ENCODE measurements at regions not wholly inside any gene's neighbourhood (a gene's known extent, or its start where the extent isn't known, plus 50 kb on each side); places are given as distances from the start of the nearest gene placed in this dataset.

GRCh38 chr7:85714043-85714578, 527.3 kb upstream of the SEMA3D start:
- TF ChIP-seq, protein P1, sequence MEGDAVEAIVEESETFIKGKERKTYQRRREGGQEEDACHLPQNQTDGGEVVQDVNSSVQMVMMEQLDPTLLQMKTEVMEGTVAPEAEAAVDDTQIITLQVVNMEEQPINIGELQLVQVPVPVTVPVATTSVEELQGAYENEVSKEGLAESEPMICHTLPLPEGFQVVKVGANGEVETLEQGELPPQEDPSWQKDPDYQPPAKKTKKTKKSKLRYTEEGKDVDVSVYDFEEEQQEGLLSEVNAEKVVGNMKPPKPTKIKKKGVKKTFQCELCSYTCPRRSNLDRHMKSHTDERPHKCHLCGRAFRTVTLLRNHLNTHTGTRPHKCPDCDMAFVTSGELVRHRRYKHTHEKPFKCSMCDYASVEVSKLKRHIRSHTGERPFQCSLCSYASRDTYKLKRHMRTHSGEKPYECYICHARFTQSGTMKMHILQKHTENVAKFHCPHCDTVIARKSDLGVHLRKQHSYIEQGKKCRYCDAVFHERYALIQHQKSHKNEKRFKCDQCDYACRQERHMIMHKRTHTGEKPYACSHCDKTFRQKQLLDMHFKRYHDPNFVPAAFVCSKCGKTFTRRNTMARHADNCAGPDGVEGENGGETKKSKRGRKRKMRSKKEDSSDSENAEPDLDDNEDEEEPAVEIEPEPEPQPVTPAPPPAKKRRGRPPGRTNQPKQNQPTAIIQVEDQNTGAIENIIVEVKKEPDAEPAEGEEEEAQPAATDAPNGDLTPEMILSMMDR (IDR thresholded peaks at IDR 0.05) = no peak
- TF ChIP-seq POLR2A (IDR thresholded peaks at IDR 0.05) = no peak
- TF ChIP-seq EP300 (IDR thresholded peaks at IDR 0.05) = no peak
- no peak for TF ChIP-seq POLR2AphosphoS5 (IDR thresholded peaks at IDR 0.05)
- WGBS = 93% methylated on average over 2 of the region's 2 CpGs
- H3K27ac ChIP-seq = no peak overlapping the region
- H3K4me3 ChIP-seq = no peak overlapping the region
- no peaks in the 10 kb centered on the region for H3K27me3 ChIP-seq
- H3K9me3 ChIP-seq = no peaks in the 10 kb centered on the region
- DNase-seq (ENCODE audit: low spot score in 2 of 2) = no peak
- H3K4me1 ChIP-seq = no peaks in the 10 kb centered on the region
- H3K36me3 ChIP-seq = no peaks in the 10 kb centered on the region

DNA sequence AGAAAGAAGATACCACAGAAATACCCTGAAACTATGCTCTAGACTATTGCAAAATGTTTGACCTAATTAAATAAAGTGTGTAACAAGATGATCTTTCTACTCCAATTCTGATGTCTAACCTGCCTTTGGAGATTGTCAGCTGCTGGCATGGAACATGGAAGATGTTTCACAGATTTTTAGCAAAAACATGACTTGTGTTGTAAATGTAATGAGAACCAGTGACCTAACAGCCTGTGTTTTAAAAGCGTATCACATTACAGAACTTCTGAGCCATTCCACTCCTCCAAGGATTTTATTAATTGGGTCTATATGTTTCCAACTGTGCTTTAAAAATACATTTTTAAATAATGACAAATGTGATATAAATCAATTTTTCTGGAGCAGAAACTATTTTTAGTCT, 526.3 kb upstream of the SEMA3D start:
- Histone ChIP-seq H3K27ac (no peak overlapping the region), H3K9me3 (no peaks in the 10 kb centered on the region), H3K36me3 (no peaks in the 10 kb centered on the region), H3K4me3 (no peak overlapping the region), H3K27me3 (no peaks in the 10 kb centered on the region), H3K4me1 (no peaks in the 10 kb centered on the region)
- TF ChIP-seq EP300 (IDR thresholded peaks at IDR 0.05) (no peak), POLR2AphosphoS5 (IDR thresholded peaks at IDR 0.05) (no peak), POLR2A (IDR thresholded peaks at IDR 0.05) (no peak)
- TF ChIP-seq, protein P1 (IDR thresholded peaks at IDR 0.05) = no peak
- WGBS = 55% methylated on average over 1 of the region's 1 CpG
- DNase-seq (ENCODE audit: low spot score in 2 of 2) = no peak

DNA sequence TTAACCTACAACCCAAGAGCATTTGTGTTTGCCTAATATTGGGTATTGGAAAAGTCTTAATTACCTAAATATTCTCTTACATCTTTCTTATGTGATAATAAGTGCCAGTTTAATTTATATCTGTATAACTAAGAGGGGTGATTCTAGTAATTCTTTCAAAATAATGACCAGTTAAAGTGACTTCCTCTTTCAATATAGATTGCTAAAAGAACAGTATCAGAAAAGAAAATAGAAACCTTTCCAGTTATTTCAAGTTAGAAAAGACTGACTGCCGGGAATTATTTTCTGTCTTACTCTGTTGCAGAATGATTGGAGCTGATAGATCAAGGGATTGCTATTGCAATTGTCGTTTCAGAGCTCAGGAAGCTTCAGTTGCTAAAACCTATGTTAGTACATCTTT, 525.0 kb upstream of the SEMA3D start:
- no peaks in the 10 kb centered on the region for H3K9me3 ChIP-seq
- no peak overlapping the region for H3K4me3 ChIP-seq
- H3K4me1 ChIP-seq = no peaks in the 10 kb centered on the region
- TF ChIP-seq, protein P1 (IDR thresholded peaks at IDR 0.05) = no peak
- TF ChIP-seq EP300 (IDR thresholded peaks at IDR 0.05) (no peak), POLR2A (IDR thresholded peaks at IDR 0.05) (no peak), POLR2AphosphoS5 (IDR thresholded peaks at IDR 0.05) (no peak)
- 73% methylated on average over 2 of the region's 2 CpGs for WGBS
- H3K27me3 ChIP-seq = no peaks in the 10 kb centered on the region
- DNase-seq (ENCODE audit: low spot score in 2 of 2) = no peak
- H3K27ac ChIP-seq = no peak overlapping the region
- no peaks in the 10 kb centered on the region for H3K36me3 ChIP-seq

- DNase-seq (ENCODE audit: low spot score in 2 of 2) = no peak
- Histone ChIP-seq H3K27ac (no peak overlapping the region), H3K27me3 (no peaks in the 10 kb centered on the region), H3K9me3 (no peaks in the 10 kb centered on the region), H3K4me1 (no peaks in the 10 kb centered on the region), H3K36me3 (no peaks in the 10 kb centered on the region), H3K4me3 (no peak overlapping the region)
- TF ChIP-seq, protein P1 (IDR thresholded peaks at IDR 0.05) = no peak
- no peak for TF ChIP-seq POLR2AphosphoS5 (IDR thresholded peaks at IDR 0.05)
- TF ChIP-seq EP300 (IDR thresholded peaks at IDR 0.05) = no peak
- no peak for TF ChIP-seq POLR2A (IDR thresholded peaks at IDR 0.05)
- WGBS = 95% methylated on average over 2 of the region's 2 CpGs
These were observed 524.1 kb upstream of the SEMA3D start for GRCh38 chr7:85710960-85711359.

DNA sequence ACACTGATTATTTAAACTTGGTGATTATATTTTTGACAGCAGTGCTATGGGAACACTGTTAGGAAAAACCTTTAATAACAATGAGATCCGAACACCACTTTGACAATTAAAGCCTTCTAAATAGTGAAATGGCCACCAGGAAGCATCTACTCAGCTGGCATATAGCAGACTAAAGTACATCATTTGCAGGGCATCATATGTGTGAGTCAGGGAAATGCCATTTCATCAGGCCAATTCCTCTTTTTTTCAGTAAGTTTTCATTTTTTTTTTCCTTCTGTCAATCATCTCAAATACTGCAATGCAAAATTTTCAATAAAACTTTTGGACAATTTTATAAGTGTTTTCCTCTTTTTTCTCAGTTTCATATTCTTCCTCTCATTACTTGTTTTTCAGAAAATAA, 521.4 kb upstream of the SEMA3D start:
- Histone ChIP-seq H3K36me3 (no peaks in the 10 kb centered on the region), H3K27ac (no peak overlapping the region), H3K4me1 (no peaks in the 10 kb centered on the region), H3K4me3 (no peak overlapping the region), H3K9me3 (no peaks in the 10 kb centered on the region), H3K27me3 (no peaks in the 10 kb centered on the region)
- DNase-seq (ENCODE audit: low spot score in 2 of 2) = no peak
- no peak for TF ChIP-seq POLR2A (IDR thresholded peaks at IDR 0.05)
- TF ChIP-seq, protein P1 (IDR thresholded peaks at IDR 0.05) = no peak
- no peak for TF ChIP-seq EP300 (IDR thresholded peaks at IDR 0.05)
- TF ChIP-seq POLR2AphosphoS5 (IDR thresholded peaks at IDR 0.05) = no peak
- WGBS = 91% methylated on average over 1 of the region's 1 CpG
